PC-9 (cell line): ENCODE measurements at regions not wholly inside any gene's neighbourhood (a gene's known extent, or its start where the extent isn't known, plus 50 kb on each side); places are given as distances from the start of the nearest gene placed in this dataset.

Experiments used
- BruUV-seq: library from RNA; stranded (reverse); fragments of 400-500 nt; replicated peaks from 2 replicates; lab custom pipeline; 2021; lab: Mats Ljungman, UMichigan
- CTCF ChIA-PET: fragments of 300-600 bp; sonication (Branson Sonifier 250); formaldehyde crosslinking; loops from one replicate; lab custom pipeline; 2022; ENCODE audit warnings: antibody characterized with exemption; lab: Charles Lee
- POLR2A ChIA-PET: fragments of 300-600 bp; sonication (Branson Sonifier 250); formaldehyde crosslinking; loops from one replicate; lab custom pipeline; 2022; ENCODE audit warnings: antibody characterized with exemption; ENCODE audit not compliant: unreplicated experiment; lab: Charles Lee
- DNase-seq, 2 experiments: peaks; one replicate each; pipeline versions ENCODE4 v3.0.0 to v3.0.0-alpha.2; 2015 to 2022; ENCODE audit warnings: mixed read lengths in 1 of 2
- H2AFZ ChIP-seq: fragments of 200-600 bp; sonication (generic); 2 replicates; pipeline ENCODE4 v1.8.1; 2017; ENCODE audit warnings: antibody characterized with exemption
- H3F3A ChIP-seq: fragments of 200-600 bp; sonication (generic); 2 replicates; pipeline ENCODE4 v1.8.1; 2017; ENCODE audit warnings: antibody characterized with exemption, mild to moderate bottlenecking, low read depth; ENCODE audit not compliant: insufficient read depth
- H3K27ac ChIP-seq: fragments of 200-600 bp; sonication (generic); 2 replicates; pipeline ENCODE4 v1.6.1; 2016; ENCODE audit warnings: mixed run types
- H3K27me3 ChIP-seq: fragments of 200-600 bp; sonication (generic); 2 replicates; pipeline ENCODE4 v1.6.1; 2016; ENCODE audit warnings: low read depth, mixed run types; ENCODE audit not compliant: insufficient read depth
- H3K36me3 ChIP-seq: fragments of 200-600 bp; sonication (generic); 2 replicates; pipeline ENCODE4 v1.6.1; 2016; ENCODE audit warnings: low read depth, mixed run types
- H3K4me1 ChIP-seq: fragments of 200-600 bp; sonication (generic); replicated peaks from 2 replicates; pipeline ENCODE4 v1.6.1; 2016; ENCODE audit warnings: mixed run types; ENCODE audit not compliant: insufficient read depth
- H3K4me2 ChIP-seq: fragments of 200-600 bp; sonication (generic); 2 replicates; pipeline ENCODE4 v1.6.1; 2017; ENCODE audit warnings: mixed run types
- H3K4me3 ChIP-seq: fragments of 200-600 bp; sonication (generic); 2 replicates; pipeline ENCODE4 v1.6.1; 2016; ENCODE audit warnings: mixed run types
- H3K79me2 ChIP-seq: fragments of 200-600 bp; sonication (generic); 2 replicates; pipeline ENCODE4 v1.6.1; 2017; ENCODE audit warnings: low read depth, mixed run types
- H3K9me2 ChIP-seq: fragments of 200-600 bp; sonication (generic); 2 replicates; pipeline ENCODE4 v1.8.1; 2017; ENCODE audit warnings: mild to moderate bottlenecking; ENCODE audit not compliant: insufficient read depth
- H3K9me3 ChIP-seq: fragments of 200-600 bp; sonication (generic); 2 replicates; pipeline ENCODE4 v1.8.1; 2016; ENCODE audit warnings: low read depth; ENCODE audit not compliant: insufficient read depth
- H4K20me1 ChIP-seq: fragments of 200-600 bp; sonication (generic); 2 replicates; pipeline ENCODE4 v1.8.1; 2017; ENCODE audit not compliant: insufficient read depth
- EZH2 ChIP-seq: fragments of 200-600 bp; sonication (generic); IDR thresholded peaks from 2 replicates; pipeline ENCODE4 v1.8.0; 2017; ENCODE audit warnings: antibody characterized with exemption, low read depth
- intact Hi-C: fragments of 100-400 bp; cut with micrococcal nuclease; formaldehyde crosslinking; loops from one replicate; pipeline ENCODE4 v1.10.0; 2022; ENCODE audit not compliant: unreplicated experiment
- TF ChIP-seq, protein P1 (sequence below): fragments of 200-600 bp; sonication (generic); conservative IDR thresholded peaks from 2 replicates; pipeline ENCODE4 v1.6.1; 2017; ENCODE audit warnings: mixed run types, antibody characterized with exemption, mild to moderate bottlenecking, moderate library complexity

GRCh38 chr9:115232181-115232774 is 114.3 kb upstream of the TNC start:
- H4K20me1 ChIP-seq, result no peaks in the 10 kb centered on the region
- H3K27me3 ChIP-seq, result no peaks in the 10 kb centered on the region
- no peak overlapping the region for H3K4me2 ChIP-seq
- intact Hi-C loops, result no loop called here
- TF ChIP-seq EZH2, result no peak
- TF ChIP-seq, protein P1, sequence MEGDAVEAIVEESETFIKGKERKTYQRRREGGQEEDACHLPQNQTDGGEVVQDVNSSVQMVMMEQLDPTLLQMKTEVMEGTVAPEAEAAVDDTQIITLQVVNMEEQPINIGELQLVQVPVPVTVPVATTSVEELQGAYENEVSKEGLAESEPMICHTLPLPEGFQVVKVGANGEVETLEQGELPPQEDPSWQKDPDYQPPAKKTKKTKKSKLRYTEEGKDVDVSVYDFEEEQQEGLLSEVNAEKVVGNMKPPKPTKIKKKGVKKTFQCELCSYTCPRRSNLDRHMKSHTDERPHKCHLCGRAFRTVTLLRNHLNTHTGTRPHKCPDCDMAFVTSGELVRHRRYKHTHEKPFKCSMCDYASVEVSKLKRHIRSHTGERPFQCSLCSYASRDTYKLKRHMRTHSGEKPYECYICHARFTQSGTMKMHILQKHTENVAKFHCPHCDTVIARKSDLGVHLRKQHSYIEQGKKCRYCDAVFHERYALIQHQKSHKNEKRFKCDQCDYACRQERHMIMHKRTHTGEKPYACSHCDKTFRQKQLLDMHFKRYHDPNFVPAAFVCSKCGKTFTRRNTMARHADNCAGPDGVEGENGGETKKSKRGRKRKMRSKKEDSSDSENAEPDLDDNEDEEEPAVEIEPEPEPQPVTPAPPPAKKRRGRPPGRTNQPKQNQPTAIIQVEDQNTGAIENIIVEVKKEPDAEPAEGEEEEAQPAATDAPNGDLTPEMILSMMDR, result no peak
- DNase-seq, result no peak
- POLR2A ChIA-PET, result no interaction called here
- BruUV-seq, result no TSS peak
- no peak overlapping the region for H3K27ac ChIP-seq
- H3K4me1 ChIP-seq, result peaks cover 18% of the 10 kb centered on the region
- no peaks in the 10 kb centered on the region for H3K36me3 ChIP-seq
- no peaks in the 10 kb centered on the region for H3K9me2 ChIP-seq
- H3K4me3 ChIP-seq, result no peak overlapping the region
- H3K79me2 ChIP-seq, result no peaks in the 10 kb centered on the region
- CTCF ChIA-PET, result no interaction called here
- H2AFZ ChIP-seq, result no peak overlapping the region
- H3K9me3 ChIP-seq, result no peaks in the 10 kb centered on the region; the same call in 1 of the 2 replicates
- peaks cover 5% of the 10 kb centered on the region; the same call in 1 of the 2 replicates for H3F3A ChIP-seq

GRCh38 chr9:115234094-115234493 is 116.1 kb upstream of the TNC start:
- no peaks in the 10 kb centered on the region for H3K27me3 ChIP-seq
- TF ChIP-seq, protein P1, result no peak
- no peak for TF ChIP-seq EZH2
- H3K4me3 ChIP-seq, result no peak overlapping the region
- 0 out of 2 replicates have a peak overlapping the region, but pooled peaks have one; percentile 24 for H3K27ac ChIP-seq
- H3F3A ChIP-seq, result peaks cover 5% of the 10 kb centered on the region; the same call in 1 of the 2 replicates
- no peaks in the 10 kb centered on the region for H3K79me2 ChIP-seq
- H3K4me2 ChIP-seq, result peak overlapping the region; percentile 27
- H3K9me2 ChIP-seq, result no peaks in the 10 kb centered on the region
- no peaks in the 10 kb centered on the region for H3K36me3 ChIP-seq
- no TSS peak for BruUV-seq
- no peaks in the 10 kb centered on the region; the same call in 1 of the 2 replicates for H3K9me3 ChIP-seq
- POLR2A ChIA-PET, result interaction anchor here (0.6 to 0.7 kb wide), 3 partner anchors 16 to 90 kb away, joined by 6 to 11 read pairs (median 9); no protein-coding TSS in a partner anchor
- H2AFZ ChIP-seq, result no peak overlapping the region
- intact Hi-C loops, result loop anchor here (2.0 kb wide), 3 partner anchors 29 to 139 kb away; no protein-coding TSS in a partner anchor
- DNase-seq, result peak; percentile 69 to 85
- H4K20me1 ChIP-seq, result no peaks in the 10 kb centered on the region
- CTCF ChIA-PET, result interaction anchor here (0.5 kb wide), 1 partner anchor 226 kb away, joined by 5 read pairs; no protein-coding TSS in a partner anchor
- H3K4me1 ChIP-seq, result peaks cover 18% of the 10 kb centered on the region

- CTCF ChIA-PET, result no interaction called here
Observed at GRCh38 chr9:115235221-115235620, 117.3 kb upstream of the TNC start.

More at GRCh38 chr9:115235221-115235620, 117.3 kb upstream of the TNC start:
- Histone ChIP-seq H3K9me2 (no peaks in the 10 kb centered on the region), H3K79me2 (no peaks in the 10 kb centered on the region), H4K20me1 (no peaks in the 10 kb centered on the region), H3K4me3 (no peak overlapping the region), H3K27ac (no peak overlapping the region), H2AFZ (no peak overlapping the region), H3K27me3 (no peaks in the 10 kb centered on the region), H3F3A (peaks cover 5% of the 10 kb centered on the region; the same call in 1 of the 2 replicates), H3K4me2 (no peak overlapping the region), H3K36me3 (no peaks in the 10 kb centered on the region), H3K4me1 (peaks cover 18% of the 10 kb centered on the region), H3K9me3 (no peaks in the 10 kb centered on the region; the same call in 1 of the 2 replicates)
- intact Hi-C loops, result loop anchor here (2.0 kb wide), 3 partner anchors 28 to 138 kb away; no protein-coding TSS in a partner anchor
- no peak for DNase-seq
- no TSS peak for BruUV-seq
- POLR2A ChIA-PET, result no interaction called here
- TF ChIP-seq, protein P1, result no peak
- TF ChIP-seq EZH2, result no peak
